ENCODE measurements at regions not wholly inside any gene's neighbourhood (a gene's known extent, or its start where the extent isn't known, plus 50 kb on each side); places are given as distances from the start of the nearest gene placed in this dataset.

DNA sequence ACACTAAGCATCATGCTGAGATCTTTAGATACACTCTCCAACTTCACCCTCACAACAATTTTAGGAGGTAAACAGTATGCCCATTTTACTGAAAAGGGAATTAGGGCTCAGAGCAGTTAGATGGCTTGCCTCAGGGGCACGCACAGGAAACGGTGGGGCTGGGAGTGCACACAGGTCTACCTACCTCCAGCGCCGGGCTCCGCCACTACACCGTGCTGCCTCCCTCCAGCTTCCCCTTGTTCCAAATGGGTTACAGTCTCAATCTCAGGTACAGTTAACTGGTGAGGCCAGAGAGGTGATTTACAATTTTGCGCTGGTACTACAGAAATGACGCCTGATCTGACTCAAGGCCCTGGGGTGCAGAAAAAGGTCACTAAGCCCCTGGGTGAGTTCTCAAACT is 142.0 kb downstream of the NOC3L start:
- TF ChIP-seq, protein P1, sequence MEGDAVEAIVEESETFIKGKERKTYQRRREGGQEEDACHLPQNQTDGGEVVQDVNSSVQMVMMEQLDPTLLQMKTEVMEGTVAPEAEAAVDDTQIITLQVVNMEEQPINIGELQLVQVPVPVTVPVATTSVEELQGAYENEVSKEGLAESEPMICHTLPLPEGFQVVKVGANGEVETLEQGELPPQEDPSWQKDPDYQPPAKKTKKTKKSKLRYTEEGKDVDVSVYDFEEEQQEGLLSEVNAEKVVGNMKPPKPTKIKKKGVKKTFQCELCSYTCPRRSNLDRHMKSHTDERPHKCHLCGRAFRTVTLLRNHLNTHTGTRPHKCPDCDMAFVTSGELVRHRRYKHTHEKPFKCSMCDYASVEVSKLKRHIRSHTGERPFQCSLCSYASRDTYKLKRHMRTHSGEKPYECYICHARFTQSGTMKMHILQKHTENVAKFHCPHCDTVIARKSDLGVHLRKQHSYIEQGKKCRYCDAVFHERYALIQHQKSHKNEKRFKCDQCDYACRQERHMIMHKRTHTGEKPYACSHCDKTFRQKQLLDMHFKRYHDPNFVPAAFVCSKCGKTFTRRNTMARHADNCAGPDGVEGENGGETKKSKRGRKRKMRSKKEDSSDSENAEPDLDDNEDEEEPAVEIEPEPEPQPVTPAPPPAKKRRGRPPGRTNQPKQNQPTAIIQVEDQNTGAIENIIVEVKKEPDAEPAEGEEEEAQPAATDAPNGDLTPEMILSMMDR (IDR thresholded peaks at IDR 0.05): no peak
- TF ChIP-seq POLR2A (IDR thresholded peaks at IDR 0.05): no peak
- TF ChIP-seq EP300 (IDR thresholded peaks at IDR 0.05): no peak
